ENCODE measurements at regions not wholly inside any gene's neighbourhood (a gene's known extent, or its start where the extent isn't known, plus 50 kb on each side); places are given as distances from the start of the nearest gene placed in this dataset.

GRCh38 chr11:134624166-134624920 is 212.3 kb upstream of the B3GAT1 start:
- no peak for DNase-seq (ENCODE audit: low read depth in 4 of 4, low spot score in 3 of 4)

- no peak for DNase-seq (ENCODE audit: low read depth in 4 of 4, low spot score in 3 of 4)
Observed at GRCh38 chr11:134623711-134624110, 211.7 kb upstream of the B3GAT1 start.

GRCh38 chr11:134622458-134622857 is 210.4 kb upstream of the B3GAT1 start:
- no peak for DNase-seq (ENCODE audit: low read depth in 4 of 4, low spot score in 3 of 4)

GRCh38 chr11:134617360-134617759 is 205.3 kb upstream of the B3GAT1 start:
- no peak for DNase-seq (ENCODE audit: low read depth in 4 of 4, low spot score in 3 of 4)

GRCh38 chr11:134616038-134616437 is 204.0 kb upstream of the B3GAT1 start:
- no peak for DNase-seq (ENCODE audit: low read depth in 4 of 4, low spot score in 3 of 4)

DNA sequence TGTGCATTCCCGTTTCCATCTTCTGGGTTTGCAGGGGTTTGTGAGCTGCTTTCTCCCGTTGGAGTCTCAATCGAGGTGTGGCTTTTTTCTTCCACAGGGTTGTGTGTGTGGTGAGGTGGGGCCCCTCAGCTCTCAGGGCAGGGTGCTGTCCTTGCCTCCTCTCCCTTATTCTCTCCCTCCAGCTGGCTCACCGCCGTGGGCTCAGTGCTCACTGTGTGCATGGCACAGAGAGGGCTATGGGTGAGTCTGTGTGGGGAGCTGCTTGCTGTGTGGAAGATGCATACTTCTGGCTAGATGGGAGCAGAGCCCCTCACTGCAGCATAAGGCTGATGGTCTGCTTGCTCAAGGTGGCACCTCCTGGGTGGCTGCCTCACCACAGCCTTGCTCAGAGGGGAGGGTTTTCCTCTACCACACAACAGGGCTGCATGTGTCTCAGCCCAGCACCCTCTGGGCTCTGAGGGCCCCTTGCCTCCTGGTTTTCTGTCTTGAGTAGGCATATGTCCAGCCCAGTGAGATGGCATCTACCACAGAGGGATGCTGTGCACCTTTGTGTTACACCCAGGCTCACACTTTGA is 203.1 kb upstream of the B3GAT1 start:
- DNase-seq (ENCODE audit: low read depth in 4 of 4, low spot score in 3 of 4): no peak

- DNase-seq (ENCODE audit: low read depth in 4 of 4, low spot score in 3 of 4): no peak
Observed at GRCh38 chr11:134614141-134614540, 202.1 kb upstream of the B3GAT1 start.

DNA sequence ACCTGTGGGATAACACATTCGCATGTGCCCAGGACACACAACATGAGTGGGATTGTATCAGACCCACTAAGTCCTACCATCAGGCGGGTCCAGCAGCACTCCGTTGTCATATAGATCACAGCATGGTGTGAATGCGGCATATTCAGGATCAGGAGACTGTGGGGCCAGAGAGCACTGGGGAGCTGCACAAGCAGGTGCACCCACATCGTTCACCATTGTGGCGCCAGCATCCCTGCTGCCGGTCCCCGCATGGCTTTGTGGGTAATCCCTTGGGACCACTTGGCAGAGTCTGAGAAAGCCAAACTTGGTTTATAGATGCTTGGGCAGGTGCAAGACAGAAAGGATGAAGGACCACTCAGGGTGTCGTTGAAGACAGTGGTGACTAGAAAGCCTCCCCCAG is 201.6 kb upstream of the B3GAT1 start:
- no peak for DNase-seq (ENCODE audit: low read depth in 4 of 4, low spot score in 3 of 4)

GRCh38 chr11:134612140-134613030 is 200.3 kb upstream of the B3GAT1 start:
- no peak for DNase-seq (ENCODE audit: low read depth in 4 of 4, low spot score in 3 of 4)

- DNase-seq (ENCODE audit: low read depth in 4 of 4, low spot score in 3 of 4): no peak
Observed at GRCh38 chr11:134611537-134611936, 199.5 kb upstream of the B3GAT1 start.

- DNase-seq (ENCODE audit: low read depth in 4 of 4, low spot score in 3 of 4): no peak
Observed at GRCh38 chr11:134610116-134610910, 198.3 kb upstream of the B3GAT1 start.

- no peak for DNase-seq (ENCODE audit: low read depth in 4 of 4, low spot score in 3 of 4)
Observed at GRCh38 chr11:134609361-134610115, 197.5 kb upstream of the B3GAT1 start.

- no peak for DNase-seq (ENCODE audit: low read depth in 4 of 4, low spot score in 3 of 4)
Observed at GRCh38 chr11:134607963-134608750, 196.1 kb upstream of the B3GAT1 start.

GRCh38 chr11:134606251-134606650 is 194.2 kb upstream of the B3GAT1 start:
- DNase-seq (ENCODE audit: low read depth in 4 of 4, low spot score in 3 of 4): no peak

- DNase-seq (ENCODE audit: low read depth in 4 of 4, low spot score in 3 of 4): no peak
Observed at GRCh38 chr11:134604886-134605285, 192.8 kb upstream of the B3GAT1 start.

DNA sequence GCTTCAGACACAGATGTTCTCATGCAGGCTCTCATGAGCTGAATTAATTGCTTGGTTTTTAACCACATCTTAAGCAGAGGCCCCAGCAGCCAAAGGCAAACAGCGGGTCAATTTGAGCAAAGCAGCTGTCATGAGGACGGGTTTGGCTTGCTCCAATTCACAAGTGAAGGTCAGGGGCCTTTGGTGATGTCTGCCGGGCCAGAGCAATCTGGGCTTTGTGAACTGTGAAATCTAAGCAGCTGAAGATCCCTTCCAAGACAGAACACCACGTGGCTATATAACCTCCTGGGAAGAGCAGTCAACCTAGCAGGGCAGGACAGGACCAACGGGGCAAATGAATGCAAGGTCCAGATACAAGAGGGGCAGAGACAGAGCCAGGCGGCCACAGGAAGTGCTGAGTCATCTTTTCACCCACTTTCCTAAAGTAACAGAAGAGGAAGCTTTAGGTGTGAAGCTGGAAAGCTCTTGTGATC is 187.3 kb upstream of the B3GAT1 start:
- no peak for DNase-seq (ENCODE audit: low read depth in 4 of 4, low spot score in 3 of 4)

DNA sequence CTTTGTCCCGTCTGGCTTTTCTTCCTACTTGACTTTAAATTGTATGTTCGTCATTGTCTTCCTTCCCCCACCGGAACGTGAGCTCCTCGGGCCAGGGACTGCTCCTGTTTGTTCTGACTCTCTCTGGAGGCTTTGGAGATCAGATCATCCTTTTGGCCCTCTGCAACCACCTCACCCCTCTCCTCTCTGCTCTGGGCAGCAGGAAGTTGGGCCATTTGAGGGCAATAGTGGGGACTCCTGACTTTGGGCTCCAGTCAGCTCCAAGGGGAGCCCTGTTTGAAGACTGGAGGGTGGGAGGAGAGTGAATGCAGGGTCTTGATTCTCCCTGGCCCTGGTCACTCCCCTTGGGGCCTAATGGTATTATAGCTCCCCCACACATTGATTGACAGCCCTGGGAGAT is 186.3 kb upstream of the B3GAT1 start:
- no peak for DNase-seq (ENCODE audit: low read depth in 4 of 4, low spot score in 3 of 4)

- no peak for DNase-seq (ENCODE audit: low read depth in 4 of 4, low spot score in 3 of 4)
Observed at GRCh38 chr11:134597452-134597851, 185.4 kb upstream of the B3GAT1 start.

DNA sequence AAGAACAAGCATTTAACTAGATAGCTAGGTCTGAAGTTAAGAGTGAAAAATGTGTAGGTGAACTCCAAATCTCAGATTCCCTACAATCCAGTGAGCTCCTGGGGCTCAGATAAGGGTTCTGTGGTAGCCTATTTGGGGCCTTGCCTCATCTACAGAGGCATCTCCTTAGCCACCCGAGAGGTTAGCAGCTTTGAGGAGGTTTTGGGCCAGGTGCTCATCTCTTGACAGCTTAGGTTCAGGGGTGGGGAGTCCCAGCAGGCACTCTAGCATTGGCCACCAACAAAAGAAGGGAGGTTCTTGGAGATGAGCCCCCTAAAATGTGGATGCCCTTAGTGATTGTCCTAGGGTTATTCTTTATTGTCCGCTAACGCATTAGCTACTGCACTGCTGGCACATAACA is 184.4 kb upstream of the B3GAT1 start:
- DNase-seq (ENCODE audit: low read depth in 4 of 4, low spot score in 3 of 4): no peak
